Fibroblast of lung (primary cell): ENCODE measurements at regions not wholly inside any gene's neighbourhood (a gene's known extent, or its start where the extent isn't known, plus 50 kb on each side); places are given as distances from the start of the nearest gene placed in this dataset.

ENCODE experiments used
- EZH2 ChIP-seq: IDR thresholded peaks from 2 replicates; pipeline ENCODE4 v1.5.1; 2012; ENCODE audit warnings: low read length, control low read depth, mild to moderate bottlenecking; ENCODE audit errors: missing control alignments
- TF ChIP-seq, protein P1 (sequence below), 2 donors: IDR thresholded peaks in 1 of 2; conservative IDR thresholded peaks in 1 of 2; 1 replicate in 1 of 2; 2 replicates in 1 of 2; pipeline ENCODE4 v1.5.1; 2011 to 2012; ENCODE audit warnings: low read length in 2 of 2, control low read depth in 1 of 2, inconsistent platforms in 1 of 2, low read depth in 1 of 2, mild to moderate bottlenecking in 1 of 2

DNA sequence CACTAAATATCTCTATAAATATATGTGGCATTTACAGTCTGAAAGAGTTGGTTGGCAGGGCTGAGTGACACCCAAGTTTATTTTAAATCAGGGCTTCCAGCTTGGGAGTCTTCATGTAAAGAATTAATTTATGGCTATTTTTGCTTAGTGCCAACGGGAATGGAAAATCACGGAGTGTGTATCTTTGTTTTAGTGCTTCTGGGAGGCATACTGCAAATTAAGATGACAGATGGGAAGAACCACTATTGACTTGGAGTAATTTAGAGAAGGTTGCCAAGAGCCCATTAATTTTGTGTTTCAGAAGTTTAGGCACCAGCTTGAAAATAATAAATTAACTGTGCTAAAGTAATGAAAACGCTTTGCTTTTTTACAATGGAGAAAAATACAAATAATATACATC lies 135.2 kb downstream of the GPR37 start:
- no peak for TF ChIP-seq EZH2
- TF ChIP-seq, protein P1, sequence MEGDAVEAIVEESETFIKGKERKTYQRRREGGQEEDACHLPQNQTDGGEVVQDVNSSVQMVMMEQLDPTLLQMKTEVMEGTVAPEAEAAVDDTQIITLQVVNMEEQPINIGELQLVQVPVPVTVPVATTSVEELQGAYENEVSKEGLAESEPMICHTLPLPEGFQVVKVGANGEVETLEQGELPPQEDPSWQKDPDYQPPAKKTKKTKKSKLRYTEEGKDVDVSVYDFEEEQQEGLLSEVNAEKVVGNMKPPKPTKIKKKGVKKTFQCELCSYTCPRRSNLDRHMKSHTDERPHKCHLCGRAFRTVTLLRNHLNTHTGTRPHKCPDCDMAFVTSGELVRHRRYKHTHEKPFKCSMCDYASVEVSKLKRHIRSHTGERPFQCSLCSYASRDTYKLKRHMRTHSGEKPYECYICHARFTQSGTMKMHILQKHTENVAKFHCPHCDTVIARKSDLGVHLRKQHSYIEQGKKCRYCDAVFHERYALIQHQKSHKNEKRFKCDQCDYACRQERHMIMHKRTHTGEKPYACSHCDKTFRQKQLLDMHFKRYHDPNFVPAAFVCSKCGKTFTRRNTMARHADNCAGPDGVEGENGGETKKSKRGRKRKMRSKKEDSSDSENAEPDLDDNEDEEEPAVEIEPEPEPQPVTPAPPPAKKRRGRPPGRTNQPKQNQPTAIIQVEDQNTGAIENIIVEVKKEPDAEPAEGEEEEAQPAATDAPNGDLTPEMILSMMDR (conservative IDR thresholded peaks at IDR 0.05 in 1 of 2, IDR thresholded peaks at IDR 0.05 in 1 of 2; ENCODE audit: low read depth in 1 of 2, low read length in 2 of 2), result no peak
